GM23338 (cell line): ENCODE measurements at regions not wholly inside any gene's neighbourhood (a gene's known extent, or its start where the extent isn't known, plus 50 kb on each side); places are given as distances from the start of the nearest gene placed in this dataset.

Experiments
- ATAC-seq: fragments of 200-7000 bp; cut with Tn5 transposase; 3 replicates; pipeline ENCODE4 v1.9.1; 2020
- DNase-seq: peaks from one replicate; pipeline ENCODE4 v3.0.0-alpha.2; 2015; ENCODE audit warnings: low spot score
- H2AFZ ChIP-seq: fragments of 200-600 bp; sonication (generic); 2 replicates; pipeline ENCODE4 v1.8.0; 2016; ENCODE audit warnings: antibody characterized with exemption, mild to moderate bottlenecking, moderate library complexity
- H3F3A ChIP-seq: fragments of 200-600 bp; sonication (generic); replicated peaks from 2 replicates; pipeline ENCODE4 v1.8.0; 2017; ENCODE audit warnings: antibody characterized with exemption, mixed run types, low read depth
- H3K27ac ChIP-seq: fragments of 200-600 bp; sonication (generic); 2 replicates; pipeline ENCODE4 v1.6.1; 2016; ENCODE audit warnings: low read depth
- H3K27me3 ChIP-seq: fragments of 200-600 bp; sonication (generic); 2 replicates; pipeline ENCODE4 v1.8.0; 2016; ENCODE audit warnings: mild to moderate bottlenecking, mixed run types, moderate library complexity; ENCODE audit not compliant: insufficient read depth
- H3K36me3 ChIP-seq: fragments of 200-600 bp; sonication (generic); 2 replicates; pipeline ENCODE4 v1.8.0; 2016; ENCODE audit warnings: mild to moderate bottlenecking; ENCODE audit not compliant: insufficient read depth
- H3K4me1 ChIP-seq: fragments of 200-600 bp; sonication (generic); 2 replicates; pipeline ENCODE4 v1.8.0; 2016; ENCODE audit warnings: mild to moderate bottlenecking, moderate library complexity; ENCODE audit not compliant: insufficient read depth
- H3K4me2 ChIP-seq: fragments of 200-600 bp; sonication (generic); 2 replicates; pipeline ENCODE4 v1.7.1; 2017; ENCODE audit warnings: mixed run types
- H3K4me3 ChIP-seq: fragments of 200-600 bp; sonication (generic); 2 replicates; pipeline ENCODE4 v1.6.1; 2016; ENCODE audit warnings: mixed run types
- H3K79me2 ChIP-seq: fragments of 200-600 bp; sonication (generic); replicated peaks from 2 replicates; pipeline ENCODE4 v1.8.0; 2017; ENCODE audit warnings: mild to moderate bottlenecking; ENCODE audit not compliant: insufficient read depth
- H3K9me2 ChIP-seq: fragments of 200-600 bp; sonication (generic); 2 replicates; pipeline ENCODE4 v1.8.0; 2017; ENCODE audit not compliant: insufficient read depth
- H4K20me1 ChIP-seq: fragments of 200-600 bp; sonication (generic); replicated peaks from 2 replicates; pipeline ENCODE4 v1.8.0; 2017; ENCODE audit warnings: mild to moderate bottlenecking; ENCODE audit not compliant: insufficient read depth
- H3K27ac Mint-ChIP-seq: 2 replicates; pipeline ENCODE4 v1.8.0; 2020; ENCODE audit warnings: inconsistent platforms, mild to moderate bottlenecking, moderate library complexity, mixed read lengths
- H3K27me3 Mint-ChIP-seq: 3 replicates; pipeline ENCODE4 v1.8.0; 2022; ENCODE audit warnings: low read depth, mild to moderate bottlenecking, moderate library complexity, mixed read lengths, inconsistent platforms; ENCODE audit not compliant: insufficient read depth, poor library complexity
- H3K36me3 Mint-ChIP-seq: 3 replicates; pipeline ENCODE4 v1.8.0; 2021; ENCODE audit warnings: low read depth, mild to moderate bottlenecking, inconsistent platforms, moderate library complexity, mixed read lengths
- H3K4me1 Mint-ChIP-seq: 3 replicates; pipeline ENCODE4 v1.8.0; 2020; ENCODE audit warnings: mild to moderate bottlenecking, inconsistent platforms, mixed read lengths
- H3K4me3 Mint-ChIP-seq: 3 replicates; pipeline ENCODE4 v1.8.0; 2021; ENCODE audit warnings: moderate library complexity, mild to moderate bottlenecking, inconsistent platforms, mixed read lengths
- H3K9me3 Mint-ChIP-seq: 3 replicates; pipeline ENCODE4 v1.8.0; 2020; ENCODE audit warnings: moderate library complexity, mild to moderate bottlenecking, inconsistent platforms, mixed read lengths
- ETS1 ChIP-seq: IDR thresholded peaks from 2 replicates; pipeline ENCODE4 v1.6.1; 2016; ENCODE audit warnings: antibody characterized with exemption
- EZH2 ChIP-seq: fragments of 200-600 bp; sonication (generic); IDR thresholded peaks from one replicate; pipeline ENCODE4 v1.8.0; 2017; ENCODE audit warnings: antibody characterized with exemption, mild to moderate bottlenecking, low read depth; ENCODE audit not compliant: unreplicated experiment
- EZH2phosphoT487 ChIP-seq: fragments of 200-600 bp; sonication (generic); IDR thresholded peaks from one replicate; pipeline ENCODE4 v1.8.1; 2018; ENCODE audit warnings: antibody characterized with exemption; ENCODE audit not compliant: unreplicated experiment
- JUNB ChIP-seq: IDR thresholded peaks from one replicate; pipeline ENCODE4 v1.6.1; 2016; ENCODE audit warnings: antibody characterized with exemption; ENCODE audit not compliant: unreplicated experiment
- NANOG ChIP-seq: IDR thresholded peaks from 2 replicates; pipeline ENCODE4 v1.6.1; 2016; ENCODE audit warnings: antibody characterized with exemption, borderline replicate concordance
- POLR2AphosphoS5 ChIP-seq: IDR thresholded peaks from 2 replicates; pipeline ENCODE4 v1.6.1; 2016; ENCODE audit warnings: antibody characterized with exemption, low read depth
- ZNF114 ChIP-seq: fragments of 250-450 bp; sonication (Bioruptor Pico); IDR thresholded peaks from 2 replicates; pipeline ENCODE4 v1.5.0; 2020; ENCODE audit warnings: mild to moderate bottlenecking, moderate library complexity
- ZNF331 ChIP-seq: fragments of 250-450 bp; sonication (Bioruptor Pico); IDR thresholded peaks from 2 replicates; pipeline ENCODE4 v1.5.0; 2020; ENCODE audit warnings: low read depth, mild to moderate bottlenecking, moderate library complexity
- ZNF462 ChIP-seq: fragments of 250-450 bp; sonication (Bioruptor Pico); IDR thresholded peaks from 2 replicates; pipeline ENCODE4 v1.5.0; 2020; ENCODE audit warnings: mild to moderate bottlenecking, moderate library complexity
- TF ChIP-seq, protein P1 (sequence below), 2 experiments: fragments of 200-600 bp in 1 of 2; sonication (generic) in 1 of 2; conservative IDR thresholded peaks; 2 replicates each; pipeline versions ENCODE4 v1.5.1 to v1.6.1; 2016 to 2017; ENCODE audit warnings: antibody characterized with exemption in 2 of 2, low read depth in 2 of 2, mild to moderate bottlenecking in 2 of 2, moderate library complexity in 1 of 2

GRCh38 chr10:35765996-35766395 is 123.9 kb upstream of the FZD8 start:
- Histone ChIP-seq H2AFZ (no peak overlapping the region), H3K4me3 (no peak overlapping the region), H3K79me2 (no peaks in the 10 kb centered on the region), H3F3A (no peaks in the 10 kb centered on the region), H3K9me2 (no peaks in the 10 kb centered on the region), H3K27ac (no peak overlapping the region), H3K36me3 (no peaks in the 10 kb centered on the region), H4K20me1 (no peaks in the 10 kb centered on the region), H3K4me2 (no peak overlapping the region), H3K27me3 (no peaks in the 10 kb centered on the region), H3K4me1 (peaks cover 10% of the 10 kb centered on the region)
- no peaks in the 10 kb centered on the region for H3K36me3 Mint-ChIP-seq
- no peak for ATAC-seq
- H3K27me3 Mint-ChIP-seq, result peaks cover 6% of the 10 kb centered on the region
- TF ChIP-seq NANOG (no peak), POLR2AphosphoS5 (no peak), EZH2 (no peak), ETS1 (no peak), JUNB (no peak), ZNF114 (CRISPR knock-in tag) (no peak), ZNF331 (no peak), EZH2phosphoT487 (no peak)
- no peak for DNase-seq
- no peak overlapping the region for H3K27ac Mint-ChIP-seq
- H3K9me3 Mint-ChIP-seq, result no peaks in the 10 kb centered on the region
- no peak overlapping the region for H3K4me3 Mint-ChIP-seq
- peaks cover 10% of the 10 kb centered on the region; the same call in 2 of the 3 replicates for H3K4me1 Mint-ChIP-seq

- peak; percentile 51 for DNase-seq
- no peaks in the 10 kb centered on the region for H3K79me2 ChIP-seq
- peak overlapping the region; percentile 96 for H2AFZ ChIP-seq
These were observed 123.0 kb upstream of the FZD8 start for GRCh38 chr10:35765066-35765527.

More at GRCh38 chr10:35765066-35765527, 123.0 kb upstream of the FZD8 start:
- H4K20me1 ChIP-seq, result no peaks in the 10 kb centered on the region
- ATAC-seq, result peak; percentile 85
- H3K4me3 ChIP-seq, result peak overlapping the region; percentile 22; the same call in 1 of the 2 replicates
- peaks cover 5% of the 10 kb centered on the region for H3K4me1 ChIP-seq
- TF ChIP-seq NANOG (no peak), ZNF331 (no peak), EZH2 (no peak), ZNF462 (CRISPR knock-in tag) (no peak)
- TF ChIP-seq, protein P1, sequence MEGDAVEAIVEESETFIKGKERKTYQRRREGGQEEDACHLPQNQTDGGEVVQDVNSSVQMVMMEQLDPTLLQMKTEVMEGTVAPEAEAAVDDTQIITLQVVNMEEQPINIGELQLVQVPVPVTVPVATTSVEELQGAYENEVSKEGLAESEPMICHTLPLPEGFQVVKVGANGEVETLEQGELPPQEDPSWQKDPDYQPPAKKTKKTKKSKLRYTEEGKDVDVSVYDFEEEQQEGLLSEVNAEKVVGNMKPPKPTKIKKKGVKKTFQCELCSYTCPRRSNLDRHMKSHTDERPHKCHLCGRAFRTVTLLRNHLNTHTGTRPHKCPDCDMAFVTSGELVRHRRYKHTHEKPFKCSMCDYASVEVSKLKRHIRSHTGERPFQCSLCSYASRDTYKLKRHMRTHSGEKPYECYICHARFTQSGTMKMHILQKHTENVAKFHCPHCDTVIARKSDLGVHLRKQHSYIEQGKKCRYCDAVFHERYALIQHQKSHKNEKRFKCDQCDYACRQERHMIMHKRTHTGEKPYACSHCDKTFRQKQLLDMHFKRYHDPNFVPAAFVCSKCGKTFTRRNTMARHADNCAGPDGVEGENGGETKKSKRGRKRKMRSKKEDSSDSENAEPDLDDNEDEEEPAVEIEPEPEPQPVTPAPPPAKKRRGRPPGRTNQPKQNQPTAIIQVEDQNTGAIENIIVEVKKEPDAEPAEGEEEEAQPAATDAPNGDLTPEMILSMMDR (conservative IDR thresholded peaks at IDR 0.05; ENCODE audit: low read depth in 2 of 2), result no peak
- H3K4me3 Mint-ChIP-seq, result no peak overlapping the region
- H3K4me1 Mint-ChIP-seq, result peaks cover 3% of the 10 kb centered on the region; the same call in 1 of the 3 replicates
- H3K4me2 ChIP-seq, result peak overlapping the region; percentile 70
- H3K36me3 ChIP-seq, result no peaks in the 10 kb centered on the region
- H3F3A ChIP-seq, result no peaks in the 10 kb centered on the region
- H3K27ac Mint-ChIP-seq, result no peak overlapping the region
- no peaks in the 10 kb centered on the region for H3K9me3 Mint-ChIP-seq
- no peak overlapping the region for H3K27ac ChIP-seq
- peaks cover 5% of the 10 kb centered on the region for H3K27me3 Mint-ChIP-seq
- no peaks in the 10 kb centered on the region for H3K9me2 ChIP-seq
- H3K27me3 ChIP-seq, result no peaks in the 10 kb centered on the region
- no peaks in the 10 kb centered on the region for H3K36me3 Mint-ChIP-seq
